OCI-LY3 (cell line): ENCODE measurements at regions not wholly inside any gene's neighbourhood (a gene's known extent, or its start where the extent isn't known, plus 50 kb on each side); places are given as distances from the start of the nearest gene placed in this dataset.

Experiments
- H2AFZ ChIP-seq: fragments of 200-600, 300-600 bp; shearing (Covaris generic); 2 replicates; pipeline ENCODE4 v1.6.0; 2014; ENCODE audit warnings: antibody characterized with exemption, low read depth, low read length
- H3K27ac ChIP-seq: fragments of 200-600, 300-600 bp; sonication (generic); 2 replicates; pipeline ENCODE4 v1.5.1; 2014; ENCODE audit warnings: mild to moderate bottlenecking, low read length, moderate library complexity, mixed read lengths
- H3K27me3 ChIP-seq: fragments of 200-600, 300-600 bp; sonication (generic); 2 replicates; pipeline ENCODE4 v1.6.1; 2014; ENCODE audit warnings: low read depth, low read length, mixed read lengths
- H3K36me3 ChIP-seq: fragments of 200-600, 300-600 bp; sonication (generic); replicated peaks from 2 replicates; pipeline ENCODE3; 2014; ENCODE audit warnings: low read depth, low read length, mixed read lengths
- H3K4me1 ChIP-seq: fragments of 300-600, 200-600 bp; sonication (generic); 2 replicates; pipeline ENCODE4 v1.6.1; 2014; ENCODE audit warnings: low read length, mixed read lengths
- H3K4me2 ChIP-seq: fragments of 200-600, 300-600 bp; sonication (generic); 2 replicates; pipeline ENCODE4 v1.6.1; 2014; ENCODE audit warnings: low read length, mixed read lengths
- H3K4me3 ChIP-seq: fragments of 300-600, 200-600 bp; sonication (generic); 2 replicates; pipeline ENCODE4 v1.5.1; 2014; ENCODE audit warnings: antibody characterized with exemption, mild to moderate bottlenecking, low read length, moderate library complexity
- H3K79me2 ChIP-seq: fragments of 300-600, 200-600 bp; shearing (Covaris generic); 2 replicates; pipeline ENCODE4 v1.6.1; 2014; ENCODE audit warnings: mild to moderate bottlenecking, low read length, mixed read lengths
- H3K9ac ChIP-seq: fragments of 300-600, 200-600 bp; shearing (Covaris generic); 2 replicates; pipeline ENCODE4 v1.6.0; 2014; ENCODE audit warnings: mild to moderate bottlenecking, low read length, moderate library complexity
- H3K9me3 ChIP-seq: fragments of 200-600, 300-600 bp; shearing (Covaris generic); 2 replicates; pipeline ENCODE4 v1.6.1; 2014; ENCODE audit warnings: low read length, mixed read lengths; ENCODE audit not compliant: insufficient read depth
- H4K20me1 ChIP-seq: fragments of 200-600, 300-600 bp; sonication (generic); 2 replicates; pipeline ENCODE4 v1.6.1; 2016; ENCODE audit warnings: low read length, mixed read lengths; ENCODE audit not compliant: insufficient read depth
- EZH2phosphoT487 ChIP-seq: fragments of 200-600 bp; shearing (Covaris generic); IDR thresholded peaks from 2 replicates; pipeline ENCODE4 v1.6.1; 2018; ENCODE audit warnings: antibody characterized with exemption, mixed run types, low read depth
- TF ChIP-seq, protein P1 (sequence below): fragments of 200-600, 300-600 bp; sonication (generic); IDR thresholded peaks from 2 replicates; pipeline ENCODE4 v1.5.1; 2014; ENCODE audit warnings: antibody characterized with exemption, low read length, low read depth

DNA sequence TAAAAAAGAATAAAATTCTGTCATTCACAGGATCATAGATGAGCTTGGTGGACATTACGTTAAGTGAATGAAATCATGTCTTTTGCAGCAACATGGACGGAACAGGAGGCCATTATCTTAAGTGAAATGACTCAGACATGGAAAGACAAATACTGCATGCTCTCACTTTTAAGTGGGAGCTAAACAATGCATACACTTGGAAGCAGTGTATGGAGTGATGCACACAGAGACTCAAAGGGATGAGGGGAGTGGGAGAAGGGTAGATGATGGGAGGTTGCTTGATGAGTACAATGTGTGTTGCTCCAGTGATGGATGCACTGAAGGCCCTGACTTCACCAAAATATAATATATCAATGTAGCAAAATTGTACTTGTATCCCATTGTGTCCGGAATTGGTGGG, 293.4 kb downstream of the CD109 start:
- no peaks in the 10 kb centered on the region for H3K4me1 ChIP-seq
- H3K36me3 ChIP-seq: no peaks in the 10 kb centered on the region
- TF ChIP-seq, protein P1, sequence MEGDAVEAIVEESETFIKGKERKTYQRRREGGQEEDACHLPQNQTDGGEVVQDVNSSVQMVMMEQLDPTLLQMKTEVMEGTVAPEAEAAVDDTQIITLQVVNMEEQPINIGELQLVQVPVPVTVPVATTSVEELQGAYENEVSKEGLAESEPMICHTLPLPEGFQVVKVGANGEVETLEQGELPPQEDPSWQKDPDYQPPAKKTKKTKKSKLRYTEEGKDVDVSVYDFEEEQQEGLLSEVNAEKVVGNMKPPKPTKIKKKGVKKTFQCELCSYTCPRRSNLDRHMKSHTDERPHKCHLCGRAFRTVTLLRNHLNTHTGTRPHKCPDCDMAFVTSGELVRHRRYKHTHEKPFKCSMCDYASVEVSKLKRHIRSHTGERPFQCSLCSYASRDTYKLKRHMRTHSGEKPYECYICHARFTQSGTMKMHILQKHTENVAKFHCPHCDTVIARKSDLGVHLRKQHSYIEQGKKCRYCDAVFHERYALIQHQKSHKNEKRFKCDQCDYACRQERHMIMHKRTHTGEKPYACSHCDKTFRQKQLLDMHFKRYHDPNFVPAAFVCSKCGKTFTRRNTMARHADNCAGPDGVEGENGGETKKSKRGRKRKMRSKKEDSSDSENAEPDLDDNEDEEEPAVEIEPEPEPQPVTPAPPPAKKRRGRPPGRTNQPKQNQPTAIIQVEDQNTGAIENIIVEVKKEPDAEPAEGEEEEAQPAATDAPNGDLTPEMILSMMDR: no peak
- no peak for TF ChIP-seq EZH2phosphoT487
- no peak overlapping the region for H2AFZ ChIP-seq
- H3K79me2 ChIP-seq: no peaks in the 10 kb centered on the region
- no peaks in the 10 kb centered on the region for H4K20me1 ChIP-seq
- H3K9ac ChIP-seq: no peak overlapping the region
- H3K4me3 ChIP-seq: no peak overlapping the region
- H3K27ac ChIP-seq: no peak overlapping the region
- no peaks in the 10 kb centered on the region for H3K9me3 ChIP-seq
- no peaks in the 10 kb centered on the region for H3K27me3 ChIP-seq
- no peak overlapping the region for H3K4me2 ChIP-seq

DNA sequence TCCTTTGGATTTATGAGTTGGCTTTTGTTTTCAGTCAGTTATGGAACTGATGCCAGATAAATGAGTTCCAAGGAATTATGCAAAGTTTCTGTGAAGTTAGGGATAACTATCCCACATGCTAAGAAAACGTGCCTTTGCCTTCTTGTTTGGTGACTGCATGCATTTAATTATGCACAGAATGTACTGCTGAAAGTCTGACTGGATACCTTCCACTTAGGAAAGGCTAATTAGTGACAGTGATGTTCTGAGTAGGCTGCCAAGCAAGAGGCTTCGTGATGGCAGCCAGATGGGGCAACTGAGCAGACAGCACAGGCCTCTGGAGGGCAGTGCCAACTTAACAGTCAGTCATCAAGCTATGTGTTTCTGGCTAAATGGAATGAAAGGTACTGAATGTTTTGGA, 289.9 kb downstream of the CD109 start:
- no peaks in the 10 kb centered on the region for H3K4me1 ChIP-seq
- no peak overlapping the region for H3K4me3 ChIP-seq
- no peak overlapping the region for H3K4me2 ChIP-seq
- no peak overlapping the region for H2AFZ ChIP-seq
- H4K20me1 ChIP-seq: no peaks in the 10 kb centered on the region
- H3K79me2 ChIP-seq: no peaks in the 10 kb centered on the region
- H3K36me3 ChIP-seq: no peaks in the 10 kb centered on the region
- no peaks in the 10 kb centered on the region for H3K27me3 ChIP-seq
- peaks cover 8% of the 10 kb centered on the region; the same call in 1 of the 2 replicates for H3K9me3 ChIP-seq
- TF ChIP-seq, protein P1: peak; percentile 59
- TF ChIP-seq EZH2phosphoT487: no peak
- H3K27ac ChIP-seq: no peak overlapping the region
- no peak overlapping the region for H3K9ac ChIP-seq

DNA sequence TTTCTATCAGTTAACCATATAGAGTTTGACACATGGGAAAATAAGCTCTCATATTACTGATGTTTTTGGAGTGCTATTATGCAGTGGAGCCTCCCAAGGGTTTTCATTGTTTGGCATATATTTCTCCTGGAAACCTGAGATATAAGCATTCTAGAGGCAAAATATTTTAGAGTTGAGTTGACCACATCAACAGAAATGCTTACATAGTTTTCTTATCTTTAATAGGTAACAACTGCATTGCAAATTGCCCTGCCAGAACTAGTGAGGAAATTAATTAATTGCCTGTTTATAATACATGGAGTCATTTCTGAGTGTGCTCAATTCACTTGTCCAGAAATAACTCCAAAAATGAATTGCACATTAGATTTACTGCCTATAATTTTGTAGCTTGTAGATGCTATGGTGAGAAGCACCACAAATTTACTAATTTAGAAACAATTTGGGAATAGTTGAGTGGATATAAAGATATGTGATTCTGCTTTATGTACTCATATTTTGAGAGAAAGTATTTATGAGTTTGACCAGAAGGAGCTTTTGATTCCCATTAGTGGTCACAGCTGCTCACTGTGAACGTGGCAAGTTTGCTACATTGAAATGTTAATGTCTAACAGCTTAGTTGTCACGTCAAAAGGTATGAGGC, 288.7 kb downstream of the CD109 start:
- no peak overlapping the region for H3K27ac ChIP-seq
- no peaks in the 10 kb centered on the region for H3K79me2 ChIP-seq
- H3K4me2 ChIP-seq: no peak overlapping the region
- H4K20me1 ChIP-seq: no peaks in the 10 kb centered on the region
- no peak overlapping the region for H2AFZ ChIP-seq
- no peak overlapping the region for H3K4me3 ChIP-seq
- no peak overlapping the region for H3K9ac ChIP-seq
- H3K36me3 ChIP-seq: no peaks in the 10 kb centered on the region
- TF ChIP-seq EZH2phosphoT487: no peak
- TF ChIP-seq, protein P1: no peak
- H3K4me1 ChIP-seq: no peaks in the 10 kb centered on the region
- peaks cover 8% of the 10 kb centered on the region; the same call in 1 of the 2 replicates for H3K9me3 ChIP-seq
- no peaks in the 10 kb centered on the region for H3K27me3 ChIP-seq

DNA sequence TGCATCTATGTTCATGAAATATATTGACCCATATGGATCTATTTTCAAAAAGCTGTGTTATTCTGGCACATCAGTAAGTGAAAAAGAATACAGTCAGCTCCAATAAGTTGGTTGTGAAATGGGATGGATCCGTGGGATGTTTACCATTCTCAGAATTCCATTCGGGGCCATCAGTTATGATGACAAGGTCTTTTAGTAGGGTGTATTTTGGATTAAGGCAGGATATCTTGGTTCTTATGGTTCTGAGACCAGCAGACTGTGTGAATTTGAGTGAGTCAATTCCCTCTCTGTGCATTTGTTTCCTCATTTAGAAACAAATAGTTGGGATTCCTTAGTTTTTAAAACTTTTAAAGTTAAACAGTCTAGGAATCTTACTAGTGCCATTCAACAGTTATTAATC, 287.4 kb downstream of the CD109 start:
- Histone ChIP-seq H3K4me2 (no peak overlapping the region), H3K4me3 (no peak overlapping the region), H3K36me3 (no peaks in the 10 kb centered on the region), H3K4me1 (no peaks in the 10 kb centered on the region), H2AFZ (no peak overlapping the region), H3K79me2 (no peaks in the 10 kb centered on the region), H3K27me3 (no peaks in the 10 kb centered on the region), H3K9ac (no peak overlapping the region), H3K9me3 (peaks cover 8% of the 10 kb centered on the region; the same call in 1 of the 2 replicates), H4K20me1 (no peaks in the 10 kb centered on the region), H3K27ac (no peak overlapping the region)
- TF ChIP-seq EZH2phosphoT487: no peak
- TF ChIP-seq, protein P1: no peak
